ENCODE measurements at regions not wholly inside any gene's neighbourhood (a gene's known extent, or its start where the extent isn't known, plus 50 kb on each side); places are given as distances from the start of the nearest gene placed in this dataset.

DNA sequence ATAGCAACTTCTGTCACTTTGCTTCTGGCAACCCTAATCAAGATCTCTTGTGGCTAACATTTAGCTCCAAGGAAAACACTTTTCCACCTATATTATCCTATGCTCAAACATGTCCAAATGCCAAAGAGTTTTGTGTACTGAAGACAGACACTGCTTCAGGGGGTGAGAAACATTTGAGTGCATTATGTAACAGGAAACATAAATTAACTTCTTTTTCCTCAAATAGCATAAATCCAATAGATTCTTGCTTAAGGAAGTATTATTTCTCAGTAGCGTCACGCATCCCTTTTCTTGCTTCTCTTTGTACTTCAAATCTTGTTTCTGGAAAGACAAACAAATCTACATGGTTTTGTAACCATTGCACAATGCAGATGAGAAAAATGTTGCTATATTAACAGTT is 839.1 kb downstream of the GLUD2 start:
- TF ChIP-seq, protein P1, sequence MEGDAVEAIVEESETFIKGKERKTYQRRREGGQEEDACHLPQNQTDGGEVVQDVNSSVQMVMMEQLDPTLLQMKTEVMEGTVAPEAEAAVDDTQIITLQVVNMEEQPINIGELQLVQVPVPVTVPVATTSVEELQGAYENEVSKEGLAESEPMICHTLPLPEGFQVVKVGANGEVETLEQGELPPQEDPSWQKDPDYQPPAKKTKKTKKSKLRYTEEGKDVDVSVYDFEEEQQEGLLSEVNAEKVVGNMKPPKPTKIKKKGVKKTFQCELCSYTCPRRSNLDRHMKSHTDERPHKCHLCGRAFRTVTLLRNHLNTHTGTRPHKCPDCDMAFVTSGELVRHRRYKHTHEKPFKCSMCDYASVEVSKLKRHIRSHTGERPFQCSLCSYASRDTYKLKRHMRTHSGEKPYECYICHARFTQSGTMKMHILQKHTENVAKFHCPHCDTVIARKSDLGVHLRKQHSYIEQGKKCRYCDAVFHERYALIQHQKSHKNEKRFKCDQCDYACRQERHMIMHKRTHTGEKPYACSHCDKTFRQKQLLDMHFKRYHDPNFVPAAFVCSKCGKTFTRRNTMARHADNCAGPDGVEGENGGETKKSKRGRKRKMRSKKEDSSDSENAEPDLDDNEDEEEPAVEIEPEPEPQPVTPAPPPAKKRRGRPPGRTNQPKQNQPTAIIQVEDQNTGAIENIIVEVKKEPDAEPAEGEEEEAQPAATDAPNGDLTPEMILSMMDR (IDR thresholded peaks at IDR 0.05; ENCODE audit: low read depth, low read length): no peak
- no peak for TF ChIP-seq EZH2phosphoT487 (IDR thresholded peaks at IDR 0.05; ENCODE audit: low read depth)
